ENCODE measurements at regions not wholly inside any gene's neighbourhood (a gene's known extent, or its start where the extent isn't known, plus 50 kb on each side); places are given as distances from the start of the nearest gene placed in this dataset.

DNA sequence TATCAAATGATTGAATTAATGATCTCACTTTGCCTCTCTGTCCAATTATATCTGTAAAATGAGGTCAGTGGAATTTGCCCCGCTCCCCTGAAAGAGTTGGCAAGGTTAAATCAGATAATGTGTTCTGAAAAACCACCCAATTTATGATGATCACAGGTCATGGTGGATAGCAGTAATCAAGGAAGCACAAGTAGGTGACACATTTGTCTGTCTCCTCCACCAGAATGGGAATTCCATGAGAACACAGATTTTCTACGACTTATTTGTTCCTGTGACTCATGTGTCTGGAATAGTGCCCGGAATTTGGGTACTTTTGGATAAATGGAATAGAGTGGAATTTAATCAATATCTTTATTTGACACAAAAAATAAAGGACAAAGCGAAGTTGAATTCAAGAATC lies 220.9 kb upstream of the SUCLG2 start:
- TF ChIP-seq, protein P1, sequence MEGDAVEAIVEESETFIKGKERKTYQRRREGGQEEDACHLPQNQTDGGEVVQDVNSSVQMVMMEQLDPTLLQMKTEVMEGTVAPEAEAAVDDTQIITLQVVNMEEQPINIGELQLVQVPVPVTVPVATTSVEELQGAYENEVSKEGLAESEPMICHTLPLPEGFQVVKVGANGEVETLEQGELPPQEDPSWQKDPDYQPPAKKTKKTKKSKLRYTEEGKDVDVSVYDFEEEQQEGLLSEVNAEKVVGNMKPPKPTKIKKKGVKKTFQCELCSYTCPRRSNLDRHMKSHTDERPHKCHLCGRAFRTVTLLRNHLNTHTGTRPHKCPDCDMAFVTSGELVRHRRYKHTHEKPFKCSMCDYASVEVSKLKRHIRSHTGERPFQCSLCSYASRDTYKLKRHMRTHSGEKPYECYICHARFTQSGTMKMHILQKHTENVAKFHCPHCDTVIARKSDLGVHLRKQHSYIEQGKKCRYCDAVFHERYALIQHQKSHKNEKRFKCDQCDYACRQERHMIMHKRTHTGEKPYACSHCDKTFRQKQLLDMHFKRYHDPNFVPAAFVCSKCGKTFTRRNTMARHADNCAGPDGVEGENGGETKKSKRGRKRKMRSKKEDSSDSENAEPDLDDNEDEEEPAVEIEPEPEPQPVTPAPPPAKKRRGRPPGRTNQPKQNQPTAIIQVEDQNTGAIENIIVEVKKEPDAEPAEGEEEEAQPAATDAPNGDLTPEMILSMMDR (IDR thresholded peaks at IDR 0.05 in 8 of 11, conservative IDR thresholded peaks at IDR 0.05 in 3 of 11) = no peak
- no peak for TF ChIP-seq POLR2A (IDR thresholded peaks at IDR 0.05)
